Neural progenitor cell (in vitro differentiated cells): ENCODE measurements at regions not wholly inside any gene's neighbourhood (a gene's known extent, or its start where the extent isn't known, plus 50 kb on each side); places are given as distances from the start of the nearest gene placed in this dataset.

Experiments
- CTCF ChIP-seq: fragments of 200-600 bp; sonication (generic); IDR thresholded peaks from 2 replicates; pipeline ENCODE4 v1.5.1; 2017; ENCODE audit warnings: antibody characterized with exemption, mild to moderate bottlenecking
- EZH2 ChIP-seq: fragments of 200-600 bp; sonication (generic); IDR thresholded peaks from 2 replicates; pipeline ENCODE4 v1.6.1; 2017; ENCODE audit warnings: antibody characterized with exemption, mild to moderate bottlenecking, moderate library complexity

DNA sequence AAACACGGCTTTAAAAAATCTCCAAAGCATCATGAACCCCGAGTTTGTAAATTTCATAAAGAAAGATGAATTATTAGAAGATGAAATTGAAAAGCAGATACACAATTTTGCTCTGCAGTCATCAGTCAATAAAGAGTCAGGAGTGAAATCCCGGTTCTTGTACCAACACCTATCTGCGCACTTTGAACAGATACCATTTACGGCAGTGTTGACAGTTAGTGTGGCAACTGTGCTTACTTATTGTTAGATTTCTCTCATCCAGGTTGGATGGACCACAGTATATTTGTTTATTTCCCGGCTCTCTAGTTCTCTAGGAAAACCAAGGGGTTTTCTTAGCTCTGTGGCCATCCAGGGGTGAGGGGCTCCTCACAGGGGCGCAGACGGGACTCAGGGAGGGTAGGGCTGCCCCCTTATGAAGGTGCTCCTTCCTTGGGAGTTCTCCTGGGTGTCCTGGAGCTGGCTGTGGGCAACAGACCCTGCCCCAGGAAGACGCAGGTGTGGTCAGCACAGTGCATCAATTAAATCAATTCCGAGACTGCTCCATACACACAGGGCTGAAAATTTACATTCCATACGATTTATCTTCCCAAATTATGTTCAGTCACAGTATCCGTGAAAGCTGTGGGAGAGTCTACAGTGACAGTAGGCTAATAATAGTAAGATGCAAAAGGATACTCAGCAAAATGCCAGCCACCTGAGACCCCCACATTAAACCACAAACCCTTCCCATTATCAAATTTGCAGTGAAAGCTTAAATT, 107.0 kb upstream of the C1QTNF9B start:
- TF ChIP-seq CTCF (no peak), EZH2 (no peak)
